GM19238 (cell line): ENCODE measurements at regions not wholly inside any gene's neighbourhood (a gene's known extent, or its start where the extent isn't known, plus 50 kb on each side); places are given as distances from the start of the nearest gene placed in this dataset.
"Not testable (repeated sequence)": the region's sequence is repeated elsewhere in the genome, so short reads cannot be mapped to it uniquely, and the experiment has no call there.

Experiments
- DNase-seq: peaks from one replicate; pipeline ENCODE4 v3.0.0; 2011; ENCODE audit warnings: low spot score; ENCODE audit not compliant: insufficient read length

- no peak for DNase-seq
Observed at GRCh38 chr10:25076506-25077177, 60.2 kb downstream of the THNSL1 start.

- DNase-seq, result no peak
Observed at GRCh38 chr10:25078658-25079431, 62.4 kb downstream of the THNSL1 start.

GRCh38 chr10:25080880-25081581 is 64.6 kb downstream of the THNSL1 start:
- peak; percentile 41 for DNase-seq

GRCh38 chr10:25082276-25083204 is 66.1 kb downstream of the THNSL1 start:
- DNase-seq, result no peak

- no peak for DNase-seq
Observed at GRCh38 chr10:25083546-25084111, 67.2 kb downstream of the THNSL1 start.

- DNase-seq, result no peak
Observed at GRCh38 chr10:25084447-25084846, 68.0 kb downstream of the THNSL1 start.

GRCh38 chr10:25094590-25094989 is 78.2 kb downstream of the THNSL1 start:
- no peak for DNase-seq

- DNase-seq, result no peak
Observed at GRCh38 chr10:25097669-25098411, 77.0 kb upstream of the GPR158 start.

GRCh38 chr10:25100141-25100540 is 74.7 kb upstream of the GPR158 start:
- no peak for DNase-seq

- no peak for DNase-seq
Observed at GRCh38 chr10:25101461-25102146, 73.2 kb upstream of the GPR158 start.

GRCh38 chr10:25102147-25102822 is 72.5 kb upstream of the GPR158 start:
- DNase-seq, result no peak

- DNase-seq, result no peak
Observed at GRCh38 chr10:25103703-25104102, 71.1 kb upstream of the GPR158 start.

GRCh38 chr10:25104441-25104840 is 70.4 kb upstream of the GPR158 start:
- no peak for DNase-seq

- no peak for DNase-seq
Observed at GRCh38 chr10:25105262-25105661, 69.5 kb upstream of the GPR158 start.

- no peak for DNase-seq
Observed at GRCh38 chr10:25105743-25106260, 69.0 kb upstream of the GPR158 start.

GRCh38 chr10:25107756-25108155 is 67.0 kb upstream of the GPR158 start:
- DNase-seq, result no peak

- not testable (repeated sequence) for DNase-seq
Observed at GRCh38 chr10:25109896-25110295, 64.9 kb upstream of the GPR158 start.

- no peak for DNase-seq
Observed at GRCh38 chr10:25112016-25112415, 62.8 kb upstream of the GPR158 start.
